ENCODE measurements at regions not wholly inside any gene's neighbourhood (a gene's known extent, or its start where the extent isn't known, plus 50 kb on each side); places are given as distances from the start of the nearest gene placed in this dataset.

DNA sequence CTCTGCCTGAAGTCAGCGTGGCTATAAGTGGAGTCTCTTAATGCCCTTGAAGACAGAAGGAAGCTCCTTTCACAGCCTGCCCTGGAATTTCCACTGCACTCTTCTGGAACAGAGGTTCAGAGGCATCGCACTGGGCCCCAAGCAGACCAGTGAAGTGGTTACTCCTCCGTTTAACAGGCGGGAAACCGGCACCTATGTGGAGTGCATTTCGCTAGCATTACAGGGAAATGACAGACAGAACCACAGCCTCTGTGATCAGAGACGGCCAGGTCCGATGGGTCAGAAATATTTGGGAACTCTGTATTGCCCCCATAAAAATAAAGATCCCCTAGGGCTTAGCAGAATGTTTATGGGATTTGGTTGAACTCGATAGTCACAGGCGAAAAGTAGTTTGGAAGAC, 406.9 kb upstream of the PRKCQ start:
- TF ChIP-seq FOSL1 (IDR thresholded peaks at IDR 0.05; ENCODE audit: low read depth) (no peak), POLR2A (IDR thresholded peaks at IDR 0.05; ENCODE audit: borderline replicate concordance, extremely low read depth, insufficient read depth, insufficient read length) (no peak), ELF1 (IDR thresholded peaks at IDR 0.05; ENCODE audit: borderline replicate concordance, low read depth) (no peak)

All from HCT116 (cell line).